H1 (cell line): ENCODE measurements at regions not wholly inside any gene's neighbourhood (a gene's known extent, or its start where the extent isn't known, plus 50 kb on each side); places are given as distances from the start of the nearest gene placed in this dataset.

Experiments used
- CTCF ChIA-PET: fragments of 300-600 bp; sonication (Branson Sonifier 250); formaldehyde crosslinking; loops from one replicate; lab custom pipeline; 2021; ENCODE audit not compliant: partially characterized antibody; lab: Charles Lee
- POLR2A ChIA-PET: fragments of 300-600 bp; sonication (Branson Sonifier 250); formaldehyde crosslinking; loops from one replicate; lab custom pipeline; 2021; ENCODE audit warnings: inconsistent platforms; ENCODE audit not compliant: partially characterized antibody; lab: Charles Lee
- DNase-seq, 2 experiments: peaks; one replicate each; pipeline versions ENCODE4 v3.0.0 to v3.0.0-alpha.2; 2010 to 2022; ENCODE audit warnings: low spot score in 2 of 2, low read depth in 1 of 2, mixed read lengths in 1 of 2
- FAIRE-seq: peaks from 2 replicates; lab custom pipeline; 2011; peaks lifted over from hg19 to GRCh38; lab: Jason Lieb, UNC
- H2AFZ ChIP-seq: 2 replicates; pipeline ENCODE4 v1.8.1; 2012; ENCODE audit warnings: low read length, inconsistent platforms
- H2AK5ac ChIP-seq: 2 replicates; pipeline ENCODE4 v1.6.1; 2013; ENCODE audit warnings: low read depth, low read length
- H2BK120ac ChIP-seq: replicated peaks from 2 replicates; pipeline ENCODE3; 2013; ENCODE audit warnings: low read depth, low read length, inconsistent platforms
- H2BK12ac ChIP-seq: 2 replicates; pipeline ENCODE4 v1.6.1; 2013; ENCODE audit warnings: low read depth, low read length
- H2BK15ac ChIP-seq: 2 replicates; pipeline ENCODE4 v1.6.1; 2013; ENCODE audit warnings: low read length
- H2BK20ac ChIP-seq: 2 replicates; pipeline ENCODE4 v1.6.1; 2013; ENCODE audit warnings: low read length
- H2BK5ac ChIP-seq: 2 replicates; pipeline ENCODE4 v1.6.1; 2013; ENCODE audit warnings: low read depth, low read length
- H3K14ac ChIP-seq: 2 replicates; pipeline ENCODE4 v1.6.1; 2013; ENCODE audit warnings: inconsistent platforms; ENCODE audit not compliant: insufficient read length
- H3K18ac ChIP-seq: 2 replicates; pipeline ENCODE4 v1.6.1; 2013; ENCODE audit warnings: low read length; ENCODE audit errors: extremely low read depth
- H3K23ac ChIP-seq: 2 replicates; pipeline ENCODE4 v1.6.1; 2013; ENCODE audit warnings: inconsistent platforms; ENCODE audit not compliant: insufficient read length
- H3K23me2 ChIP-seq: 2 replicates; pipeline ENCODE4 v1.6.1; 2013; ENCODE audit warnings: low read depth, low read length
- H3K27ac ChIP-seq: 2 replicates; pipeline ENCODE4 v1.6.1; 2011; ENCODE audit warnings: low read depth, low read length, inconsistent platforms
- H3K27me3 ChIP-seq, 4 experiments: replicated peaks in 1 of 4; 1 replicate in 1 of 4; 2 replicates in 3 of 4; pipeline versions ENCODE4 v1.6.1 to v1.8.1; 2011 to 2013; ENCODE audit warnings: low read length in 3 of 4, mild to moderate bottlenecking in 3 of 4, inconsistent platforms in 2 of 4, mixed read lengths in 2 of 4, moderate library complexity in 1 of 4; ENCODE audit not compliant: control insufficient read depth in 3 of 4, insufficient read depth in 3 of 4; ENCODE audit errors: extremely low read depth in 1 of 4
- H3K36me3 ChIP-seq, 4 experiments: 2 replicates each; pipeline versions ENCODE4 v1.6.1 to v1.8.1; 2011 to 2013; ENCODE audit warnings: mild to moderate bottlenecking in 4 of 4, low read length in 3 of 4, moderate library complexity in 2 of 4, control low read depth in 1 of 4, inconsistent platforms in 1 of 4; ENCODE audit not compliant: insufficient read depth in 4 of 4, control insufficient read depth in 2 of 4
- H3K4ac ChIP-seq: replicated peaks from 2 replicates; pipeline ENCODE3; 2013; ENCODE audit warnings: low read length, low read depth, mixed read lengths, inconsistent platforms; ENCODE audit not compliant: insufficient read length
- H3K4me1 ChIP-seq, 4 experiments: replicated peaks in 1 of 4; 1 replicate in 1 of 4; 2 replicates in 3 of 4; pipeline versions ENCODE4 v1.6.1 to v1.8.1; 2011 to 2013; ENCODE audit warnings: low read length in 3 of 4, inconsistent platforms in 2 of 4, mixed read lengths in 1 of 4; ENCODE audit not compliant: insufficient read depth in 4 of 4, control insufficient read depth in 3 of 4
- H3K4me2 ChIP-seq, 2 experiments: 2 replicates each; pipeline versions ENCODE4 v1.6.1 to v1.8.1; 2011 to 2013; ENCODE audit warnings: low read depth in 2 of 2, low read length in 2 of 2, control low read depth in 1 of 2, inconsistent platforms in 1 of 2, mild to moderate bottlenecking in 1 of 2; ENCODE audit not compliant: insufficient read depth in 1 of 2
- H3K4me3 ChIP-seq, 4 experiments: fragments of 200-600, 300-600 bp in 1 of 4; sonication (generic), shearing (Covaris generic), sonication (Bioruptor Twin) in 1 of 4; 2 replicates each; pipeline versions ENCODE4 v1.5.1 to v1.8.1; 2011 to 2016; ENCODE audit warnings: low read length in 4 of 4, low read depth in 3 of 4, control low read depth in 2 of 4, inconsistent platforms in 2 of 4, mild to moderate bottlenecking in 2 of 4, mixed read lengths in 1 of 4, moderate library complexity in 1 of 4; ENCODE audit not compliant: insufficient read depth in 2 of 4; ENCODE audit errors: extremely low read depth in 1 of 4
- H3K56ac ChIP-seq: replicated peaks from 2 replicates; pipeline ENCODE3; 2013; ENCODE audit warnings: low read depth, mild to moderate bottlenecking, mixed read lengths, low read length, inconsistent platforms; ENCODE audit not compliant: insufficient read length
- H3K79me1 ChIP-seq: 2 replicates; pipeline ENCODE4 v1.6.1; 2013; ENCODE audit warnings: low read depth, low read length, control low read depth
- H3K79me2 ChIP-seq, 2 experiments: 2 replicates each; pipeline versions ENCODE4 v1.6.1 to v1.8.1; 2012 to 2013; ENCODE audit warnings: low read length in 2 of 2, mild to moderate bottlenecking in 2 of 2, inconsistent platforms in 1 of 2; ENCODE audit not compliant: insufficient read depth in 2 of 2, control insufficient read depth in 1 of 2
- H3K9ac ChIP-seq, 4 experiments: replicated peaks in 1 of 4; 1 replicate in 1 of 4; 2 replicates in 3 of 4; pipeline versions ENCODE4 v1.6.1 to v1.8.1; 2011 to 2013; ENCODE audit warnings: low read depth in 3 of 4, low read length in 3 of 4, control low read depth in 2 of 4, mild to moderate bottlenecking in 2 of 4, moderate library complexity in 2 of 4, inconsistent platforms in 1 of 4; ENCODE audit errors: extremely low read depth in 1 of 4
- H3K9me3 ChIP-seq, 2 experiments: 2 replicates each; pipeline versions ENCODE4 v1.6.1 to v1.8.1; 2012 to 2013; ENCODE audit warnings: mild to moderate bottlenecking in 2 of 2, moderate library complexity in 2 of 2, control low read depth in 1 of 2, inconsistent platforms in 1 of 2, low read depth in 1 of 2, low read length in 1 of 2, mixed read lengths in 1 of 2; ENCODE audit not compliant: insufficient read depth in 2 of 2
- H4K20me1 ChIP-seq, 2 experiments: replicated peaks in 1 of 2; 2 replicates each; pipeline versions ENCODE3 to v1.8.1; 2011 to 2013; ENCODE audit warnings: inconsistent platforms in 2 of 2, low read length in 2 of 2, mild to moderate bottlenecking in 1 of 2; ENCODE audit not compliant: insufficient read depth in 2 of 2, control insufficient read depth in 1 of 2
- H4K5ac ChIP-seq: 2 replicates; pipeline ENCODE4 v1.6.1; 2013; ENCODE audit warnings: low read length, low read depth, mixed read lengths, inconsistent platforms; ENCODE audit not compliant: insufficient read length
- H4K8ac ChIP-seq: 2 replicates; pipeline ENCODE4 v1.8.0; 2013; ENCODE audit warnings: mild to moderate bottlenecking, moderate library complexity, low read length, inconsistent platforms; ENCODE audit not compliant: insufficient read depth; ENCODE audit errors: extremely low read depth
- H4K91ac ChIP-seq: replicated peaks from 2 replicates; pipeline ENCODE3; 2013; ENCODE audit warnings: low read length, mixed read lengths, inconsistent platforms; ENCODE audit not compliant: insufficient read length
- ASH2L ChIP-seq: fragments of 200-600, 300-600 bp; sonication (generic); IDR thresholded peaks from one replicate; pipeline ENCODE4 v1.7.1; 2017; ENCODE audit warnings: low read length
- BCL11A ChIP-seq, 2 experiments: IDR thresholded peaks; one replicate each; pipeline ENCODE4 v1.6.1; 2011; ENCODE audit warnings: low read depth in 2 of 2, low read length in 2 of 2, mild to moderate bottlenecking in 2 of 2
- CEBPB ChIP-seq: IDR thresholded peaks from 2 replicates; pipeline ENCODE4 v1.6.1; 2012; ENCODE audit warnings: low read depth, low read length
- CTCF ChIP-seq, 3 experiments: IDR thresholded peaks; 1 replicate in 2 of 3; 2 replicates in 1 of 3; pipeline versions ENCODE4 v1.5.1 to v1.6.1; 2011; ENCODE audit warnings: low read length in 3 of 3, mild to moderate bottlenecking in 3 of 3, inconsistent platforms in 2 of 3, low read depth in 1 of 3, moderate library complexity in 1 of 3; ENCODE audit not compliant: insufficient read depth in 1 of 3; ENCODE audit errors: control extremely low read depth in 1 of 3
- EP300 ChIP-seq, 2 experiments: IDR thresholded peaks; 1 replicate in 1 of 2; 2 replicates in 1 of 2; pipeline ENCODE4 v1.6.1; 2011 to 2012; ENCODE audit warnings: low read depth in 2 of 2, low read length in 2 of 2, mild to moderate bottlenecking in 2 of 2, borderline replicate concordance in 1 of 2, inconsistent platforms in 1 of 2, moderate library complexity in 1 of 2
- MAFK ChIP-seq: IDR thresholded peaks from 2 replicates; pipeline ENCODE4 v1.6.1; 2012; ENCODE audit warnings: low read depth, mild to moderate bottlenecking, improper control_type of control experiment, low read length
- POLR2AphosphoS5 ChIP-seq: IDR thresholded peaks from 2 replicates; pipeline ENCODE4 v1.6.1; 2011; ENCODE audit warnings: low read depth, low read length
- RNF2 ChIP-seq: fragments of 200-900, 300-1000 bp; sonication (generic); IDR thresholded peaks from 2 replicates; pipeline ENCODE4 v1.7.1; 2016; ENCODE audit warnings: borderline replicate concordance, low read depth, mild to moderate bottlenecking, antibody characterized with exemption, low read length; ENCODE audit not compliant: poor library complexity, severe bottlenecking; ENCODE audit errors: missing control alignments
- TAF7 ChIP-seq: optimal IDR thresholded peaks from 2 replicates; pipeline ENCODE3; 2011; ENCODE audit warnings: low read depth, mild to moderate bottlenecking, inconsistent platforms, low read length, moderate library complexity, borderline replicate concordance
- WGBS, 2 experiments: shearing (Covaris generic) in 1 of 2; methylation state at CpG; one replicate each; pipeline versions ENCODE4 v1.1.6 to v1.1.7; 2013 to 2015; ENCODE audit warnings: low lambda C conversion rate in 2 of 2, mixed read lengths in 2 of 2, inconsistent platforms in 1 of 2, low coverage in 1 of 2, missing lambda C conversion rate in 1 of 2; ENCODE audit not compliant: insufficient replicate concordance in 2 of 2, insufficient coverage in 1 of 2, insufficient read length in 1 of 2; ENCODE audit errors: extremely low coverage in 1 of 2, missing lambda C conversion rate in 1 of 2; 5-methylcytosine and 5-hydroxymethylcytosine counted together

GRCh38 chrX:4263030-4263803 is 549.8 kb upstream of the PRKX start:
- no peak overlapping the region for H3K4ac ChIP-seq
- H2BK20ac ChIP-seq = no peak overlapping the region
- no peak overlapping the region for H2BK120ac ChIP-seq
- H3K23ac ChIP-seq = no peak overlapping the region
- H3K14ac ChIP-seq = no peak overlapping the region
- no peak overlapping the region for H3K4me3 ChIP-seq
- FAIRE-seq = peak; percentile 99
- no peak overlapping the region for H4K5ac ChIP-seq
- H3K56ac ChIP-seq = no peak overlapping the region
- H2BK15ac ChIP-seq = no peak overlapping the region
- H2BK12ac ChIP-seq = no peak overlapping the region
- H3K27me3 ChIP-seq = no peaks in the 10 kb centered on the region
- POLR2A ChIA-PET = no interaction called here
- no peak overlapping the region for H4K91ac ChIP-seq
- no peak overlapping the region; the same call in 1 of the 2 replicates for H3K18ac ChIP-seq
- H3K79me2 ChIP-seq = no peaks in the 10 kb centered on the region
- H2BK5ac ChIP-seq = peak overlapping the region; percentile 44; the same call in 1 of the 2 replicates
- no peaks in the 10 kb centered on the region for H4K20me1 ChIP-seq
- no peak for DNase-seq
- no peak overlapping the region for H4K8ac ChIP-seq
- CTCF ChIA-PET = interaction anchor here (0.6 to 2.1 kb wide), 6 partner anchors 14 to 1679 kb away, joined by 3 to 10 read pairs (median 3); no protein-coding TSS in a partner anchor
- no peaks in the 10 kb centered on the region for H3K79me1 ChIP-seq
- H2AFZ ChIP-seq = no peak overlapping the region
- H3K4me1 ChIP-seq = peaks cover 0 to 3% (median under 1%) of the 10 kb centered on the region in 4 experiments; a peak in 1 of 7 replicates
- no peak overlapping the region for H3K27ac ChIP-seq
- no peaks in the 10 kb centered on the region for H3K23me2 ChIP-seq
- H3K9me3 ChIP-seq = no peaks in the 10 kb centered on the region
- H3K36me3 ChIP-seq = no peaks in the 10 kb centered on the region
- no peak overlapping the region for H3K9ac ChIP-seq
- WGBS, 2 experiments = 83% methylated on average over 8 of the region's 8 CpGs; no CpG with 5 or more reads in 1 of the 2 experiments
- H2AK5ac ChIP-seq = no peak overlapping the region
- no peak overlapping the region for H3K4me2 ChIP-seq
- TF ChIP-seq POLR2AphosphoS5 = no peak
- TF ChIP-seq MAFK = no peak
- TF ChIP-seq EP300 (IDR thresholded peaks at IDR 0.05; ENCODE audit: borderline replicate concordance in 1 of 2, low read depth in 2 of 2, low read length in 2 of 2) = no peak
- peak in 2 of 3 experiments; percentile 13 to 35; a peak in 2 of 4 replicates for TF ChIP-seq CTCF (IDR thresholded peaks at IDR 0.05; ENCODE audit: control extremely low read depth in 1 of 3, insufficient read depth in 1 of 3, low read depth in 1 of 3, low read length in 3 of 3)
- no peak for TF ChIP-seq CEBPB
- TF ChIP-seq BCL11A (IDR thresholded peaks at IDR 0.05; ENCODE audit: low read depth in 2 of 2, low read length in 2 of 2) = no peak
- no peak for TF ChIP-seq ASH2L
- no peak for TF ChIP-seq TAF7
- no peak for TF ChIP-seq RNF2
